GM12864 (cell line): ENCODE measurements at regions not wholly inside any gene's neighbourhood (a gene's known extent, or its start where the extent isn't known, plus 50 kb on each side); places are given as distances from the start of the nearest gene placed in this dataset.

ENCODE experiments used
- DNase-seq: peaks from one replicate; pipeline ENCODE4 v3.0.0-alpha.2; 2011; ENCODE audit warnings: low read depth
- H3K4me3 ChIP-seq: 2 replicates; pipeline ENCODE4 v1.5.1; 2011; ENCODE audit warnings: mild to moderate bottlenecking, low read depth, low read length, control low read depth
- CTCF ChIP-seq: IDR thresholded peaks from 2 replicates; pipeline ENCODE4 v1.5.1; 2011; ENCODE audit warnings: low read depth, mild to moderate bottlenecking, moderate library complexity, low read length, control low read depth, inconsistent platforms; ENCODE audit errors: missing control alignments

GRCh38 chr1:195520757-195521156 is 1087.5 kb downstream of the KCNT2 start:
- H3K4me3 ChIP-seq, result no peak overlapping the region
- DNase-seq, result no peak
- TF ChIP-seq CTCF, result no peak

DNA sequence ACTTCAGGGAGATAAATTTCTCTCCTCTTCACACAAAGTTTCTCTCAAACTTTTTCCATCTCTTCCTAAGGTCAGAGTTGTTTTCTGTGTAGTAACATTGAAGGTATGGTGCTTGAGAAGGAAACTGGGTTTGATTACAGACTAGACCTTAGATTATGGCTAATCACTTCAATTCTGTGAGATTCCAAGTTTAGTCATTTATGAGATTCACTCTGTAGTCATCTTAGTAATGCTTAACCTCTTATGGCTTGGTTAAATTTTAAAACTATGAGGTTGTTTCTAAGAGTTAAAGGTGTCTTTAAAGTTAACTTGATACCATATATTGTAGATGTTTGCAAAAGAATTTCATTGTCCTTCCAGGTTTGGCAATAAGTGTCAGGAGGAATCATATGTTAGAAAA is 1092.2 kb downstream of the KCNT2 start:
- no peak for TF ChIP-seq CTCF
- no peak for DNase-seq
- H3K4me3 ChIP-seq, result no peak overlapping the region

- no peak overlapping the region for H3K4me3 ChIP-seq
- no peak for TF ChIP-seq CTCF
- no peak for DNase-seq
Observed at GRCh38 chr1:195511501-195511900, 1096.7 kb downstream of the KCNT2 start.

DNA sequence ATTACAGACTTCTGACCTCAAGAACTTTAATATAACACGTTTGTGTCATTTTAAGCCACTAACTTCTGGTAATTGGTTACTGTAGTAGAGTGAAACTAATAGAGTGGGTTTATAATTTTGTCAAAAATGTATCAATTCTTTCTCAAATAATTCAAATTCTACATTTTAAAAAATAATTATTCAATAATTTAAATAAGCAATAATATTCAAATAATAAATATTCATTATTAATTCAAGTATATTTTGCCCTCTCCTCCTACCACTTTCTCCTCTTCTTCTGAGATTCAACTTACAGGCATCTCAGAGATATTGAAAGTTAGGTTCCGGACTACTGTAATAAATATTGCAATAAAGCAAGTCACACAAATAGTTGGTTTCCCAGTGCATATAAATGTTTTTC is 1107.1 kb downstream of the KCNT2 start:
- no peak overlapping the region for H3K4me3 ChIP-seq
- no peak for TF ChIP-seq CTCF
- DNase-seq, result no peak

- no peak overlapping the region for H3K4me3 ChIP-seq
- TF ChIP-seq CTCF, result no peak
- no peak for DNase-seq
Observed at GRCh38 chr1:195495720-195496635, 1112.3 kb downstream of the KCNT2 start.

- no peak for TF ChIP-seq CTCF
- DNase-seq, result no peak
- no peak overlapping the region for H3K4me3 ChIP-seq
Observed at GRCh38 chr1:195482137-195482536, 1126.1 kb downstream of the KCNT2 start.

DNA sequence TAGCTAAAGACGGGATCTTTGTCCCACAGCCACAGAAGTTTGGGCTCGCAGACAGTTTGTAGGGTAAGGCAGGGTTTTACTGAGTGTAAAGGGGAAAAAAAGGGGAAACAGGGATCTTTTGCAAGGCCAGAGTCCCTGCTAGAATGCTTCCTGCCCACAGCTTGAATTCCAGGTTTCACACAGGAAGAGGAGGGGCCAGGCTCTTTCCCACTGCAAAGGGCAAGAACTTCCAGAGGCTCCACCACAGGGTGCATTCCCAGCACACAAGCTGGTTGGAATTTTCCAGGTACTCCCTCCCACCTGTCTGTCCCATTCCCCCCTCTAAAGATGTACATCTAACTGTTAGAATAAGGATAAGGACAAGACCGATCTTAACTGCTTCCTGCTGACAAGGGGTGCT is 1126.9 kb downstream of the KCNT2 start:
- H3K4me3 ChIP-seq, result no peak overlapping the region
- TF ChIP-seq CTCF, result no peak
- no peak for DNase-seq
